Neural crest cell (in vitro differentiated cells): ENCODE measurements at regions not wholly inside any gene's neighbourhood (a gene's known extent, or its start where the extent isn't known, plus 50 kb on each side); places are given as distances from the start of the nearest gene placed in this dataset.
"Not testable (repeated sequence)": the region's sequence is repeated elsewhere in the genome, so short reads cannot be mapped to it uniquely, and the experiment has no call there.

Source experiments
- DNase-seq: peaks from one replicate; pipeline ENCODE4 v3.0.0; 2021; ENCODE audit warnings: low read depth, mixed read lengths, low spot score
- H3K27ac Mint-ChIP-seq: one replicate; pipeline ENCODE4 v1.8.0; 2021; ENCODE audit warnings: mild to moderate bottlenecking, mixed read lengths; ENCODE audit not compliant: unreplicated experiment
- H3K27me3 Mint-ChIP-seq: 2 replicates; pipeline ENCODE4 v1.8.0; 2021; ENCODE audit warnings: low read depth, mild to moderate bottlenecking, mixed read lengths
- H3K36me3 Mint-ChIP-seq: 2 replicates; pipeline ENCODE4 v1.8.0; 2021; ENCODE audit warnings: low read depth, mild to moderate bottlenecking, mixed read lengths
- H3K4me1 Mint-ChIP-seq: 2 replicates; pipeline ENCODE4 v1.8.0; 2021; ENCODE audit warnings: mixed read lengths
- H3K4me3 Mint-ChIP-seq: one replicate; pipeline ENCODE4 v1.8.0; 2021; ENCODE audit warnings: mild to moderate bottlenecking, mixed read lengths
- H3K9me3 Mint-ChIP-seq: 2 replicates; pipeline ENCODE4 v1.8.0; 2021; ENCODE audit warnings: mixed read lengths
- TF ChIP-seq, protein P1 (sequence below): fragments of 200-600 bp; sonication (generic); conservative IDR thresholded peaks from 2 replicates; pipeline ENCODE4 v1.5.0; 2021; ENCODE audit warnings: antibody characterized with exemption, mild to moderate bottlenecking

DNA sequence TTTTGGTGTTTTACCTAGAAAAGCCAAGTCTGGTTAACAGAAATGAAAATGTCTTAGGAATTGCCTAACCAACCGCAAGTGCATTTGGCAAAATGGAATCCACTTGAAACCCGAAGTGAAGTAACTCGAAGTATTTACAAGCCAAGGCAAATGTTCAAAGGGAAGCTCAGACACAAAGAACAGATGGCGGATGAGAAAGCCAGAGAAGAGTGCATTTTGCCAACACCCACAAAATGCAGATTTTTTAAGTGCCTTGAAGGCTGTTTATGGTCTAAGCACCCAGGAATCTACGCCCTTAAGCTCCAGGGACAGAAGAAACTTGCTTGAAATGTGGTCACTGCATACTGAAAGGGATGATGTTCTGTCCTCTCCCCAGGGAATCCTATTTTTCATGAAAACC, 70.0 kb upstream of the TBXT start:
- Mint-ChIP-seq H3K4me3 (no peak overlapping the region), H3K36me3 (no peaks in the 10 kb centered on the region), H3K4me1 (no peaks in the 10 kb centered on the region), H3K27me3 (peaks cover 13% of the 10 kb centered on the region), H3K9me3 (no peaks in the 10 kb centered on the region), H3K27ac (no peak overlapping the region)
- TF ChIP-seq, protein P1, sequence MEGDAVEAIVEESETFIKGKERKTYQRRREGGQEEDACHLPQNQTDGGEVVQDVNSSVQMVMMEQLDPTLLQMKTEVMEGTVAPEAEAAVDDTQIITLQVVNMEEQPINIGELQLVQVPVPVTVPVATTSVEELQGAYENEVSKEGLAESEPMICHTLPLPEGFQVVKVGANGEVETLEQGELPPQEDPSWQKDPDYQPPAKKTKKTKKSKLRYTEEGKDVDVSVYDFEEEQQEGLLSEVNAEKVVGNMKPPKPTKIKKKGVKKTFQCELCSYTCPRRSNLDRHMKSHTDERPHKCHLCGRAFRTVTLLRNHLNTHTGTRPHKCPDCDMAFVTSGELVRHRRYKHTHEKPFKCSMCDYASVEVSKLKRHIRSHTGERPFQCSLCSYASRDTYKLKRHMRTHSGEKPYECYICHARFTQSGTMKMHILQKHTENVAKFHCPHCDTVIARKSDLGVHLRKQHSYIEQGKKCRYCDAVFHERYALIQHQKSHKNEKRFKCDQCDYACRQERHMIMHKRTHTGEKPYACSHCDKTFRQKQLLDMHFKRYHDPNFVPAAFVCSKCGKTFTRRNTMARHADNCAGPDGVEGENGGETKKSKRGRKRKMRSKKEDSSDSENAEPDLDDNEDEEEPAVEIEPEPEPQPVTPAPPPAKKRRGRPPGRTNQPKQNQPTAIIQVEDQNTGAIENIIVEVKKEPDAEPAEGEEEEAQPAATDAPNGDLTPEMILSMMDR = no peak
- DNase-seq = no peak

DNA sequence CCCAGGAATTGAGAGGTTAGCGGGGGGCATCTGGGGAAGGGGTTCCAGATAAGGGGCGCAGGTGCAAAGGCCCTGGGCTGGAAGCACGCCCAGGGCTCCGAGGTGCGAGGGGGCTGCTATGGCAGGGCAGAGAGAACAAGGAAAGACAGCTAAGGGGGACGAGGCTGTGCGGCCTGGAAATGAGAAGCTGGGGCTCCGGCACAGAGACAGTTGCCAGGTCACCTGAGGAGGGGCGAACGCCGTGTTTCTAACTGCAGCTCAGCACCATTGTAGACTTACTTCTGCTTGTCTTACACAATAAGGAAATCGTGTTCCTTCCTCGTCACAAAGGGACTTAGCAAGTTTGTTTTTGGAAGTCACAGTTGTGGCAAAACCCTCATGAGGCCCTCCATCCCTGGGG, 68.9 kb upstream of the TBXT start:
- Mint-ChIP-seq H3K4me1 (no peaks in the 10 kb centered on the region), H3K27me3 (peaks cover 12% of the 10 kb centered on the region), H3K9me3 (no peaks in the 10 kb centered on the region), H3K27ac (no peak overlapping the region), H3K36me3 (no peaks in the 10 kb centered on the region), H3K4me3 (no peak overlapping the region)
- no peak for DNase-seq
- TF ChIP-seq, protein P1 = no peak

DNA sequence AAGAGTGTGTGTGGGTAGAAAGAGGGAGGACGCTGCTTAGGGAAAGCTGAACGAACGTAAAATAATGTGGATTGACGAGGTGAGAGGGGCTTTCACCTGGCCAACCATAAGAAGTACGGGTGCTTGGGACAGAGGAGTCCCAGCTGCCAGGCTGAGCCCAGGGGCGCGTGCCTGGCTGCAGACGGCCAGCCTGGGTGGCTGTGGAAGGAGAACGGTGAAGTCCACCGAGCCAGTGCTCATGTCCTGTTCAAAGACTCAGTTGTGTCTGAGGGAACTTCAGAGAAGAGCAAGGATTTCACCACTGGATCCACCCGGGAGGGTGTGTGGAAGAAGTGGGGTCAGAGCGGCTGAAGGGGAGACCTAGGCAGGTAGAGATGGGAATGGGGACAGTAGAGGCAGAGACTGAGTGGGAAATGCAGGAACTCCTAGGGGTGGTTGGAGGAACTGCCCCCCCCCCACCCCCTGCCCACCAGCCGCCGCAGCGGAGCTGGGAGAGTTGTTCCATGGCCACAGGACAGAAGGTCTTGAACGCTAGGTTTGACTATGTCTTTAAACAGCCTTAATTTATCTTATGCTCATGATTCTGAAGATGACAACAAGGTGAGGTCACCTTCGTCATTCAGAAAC, 68.1 kb upstream of the TBXT start:
- H3K9me3 Mint-ChIP-seq = no peaks in the 10 kb centered on the region
- H3K4me3 Mint-ChIP-seq = no peak overlapping the region
- H3K36me3 Mint-ChIP-seq = no peaks in the 10 kb centered on the region
- DNase-seq = no peak
- no peak overlapping the region for H3K27ac Mint-ChIP-seq
- TF ChIP-seq, protein P1 = no peak
- no peaks in the 10 kb centered on the region for H3K4me1 Mint-ChIP-seq
- H3K27me3 Mint-ChIP-seq = peaks cover 12% of the 10 kb centered on the region

DNA sequence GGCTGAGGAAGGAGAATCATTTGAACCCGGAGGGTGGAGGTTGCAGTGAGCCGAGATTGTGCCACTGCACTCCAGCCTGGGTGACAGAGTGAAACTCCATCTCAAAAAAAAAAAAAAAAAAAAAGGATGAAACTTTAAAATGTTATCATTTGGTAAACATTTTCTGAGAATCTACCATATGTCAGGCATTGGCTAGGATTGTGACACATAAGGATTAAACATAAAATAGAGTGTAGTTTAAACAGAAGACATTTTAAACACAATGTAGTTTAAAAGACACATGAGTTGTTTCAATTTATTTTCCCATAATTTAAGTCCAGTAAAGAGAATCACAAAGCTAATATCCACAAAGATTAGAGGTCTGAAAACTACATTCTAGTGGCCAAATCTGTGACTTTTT, 63.5 kb upstream of the TBXT start:
- H3K27me3 Mint-ChIP-seq = peaks cover 40% of the 10 kb centered on the region
- H3K4me3 Mint-ChIP-seq = not testable (repeated sequence)

DNA sequence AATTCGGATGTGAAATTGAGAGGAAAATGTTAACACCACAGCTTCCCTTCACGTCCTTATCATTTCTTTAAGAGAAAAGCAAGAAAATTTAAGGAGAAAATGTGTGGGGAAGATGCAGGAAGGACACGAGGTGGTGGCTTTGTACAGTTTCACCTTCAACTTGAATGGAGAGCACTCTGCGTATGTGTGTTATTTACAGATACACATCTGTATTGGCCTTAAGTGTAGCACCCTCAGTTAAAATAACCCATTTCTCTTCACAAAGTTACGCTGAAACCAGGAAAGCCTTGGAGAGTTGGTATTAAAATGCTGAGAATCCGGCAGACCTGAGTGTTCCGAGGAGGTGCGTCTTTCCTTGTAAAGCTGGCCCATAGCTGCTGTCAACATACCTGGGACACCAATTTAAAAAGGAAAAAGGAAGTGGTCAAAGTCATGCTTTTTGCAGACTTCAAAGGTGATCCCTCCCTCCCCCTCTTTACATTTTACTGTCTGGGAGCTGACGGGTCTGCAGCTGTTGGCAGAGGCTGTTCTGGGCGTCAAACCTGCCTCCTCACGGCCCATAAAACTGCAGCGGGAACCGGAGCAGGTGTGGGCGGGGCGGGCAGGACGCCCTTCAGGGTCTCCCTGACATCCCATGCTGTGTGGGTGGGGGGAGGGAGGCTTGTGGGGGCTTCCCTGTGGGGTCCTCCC, 61.3 kb upstream of the TBXT start:
- H3K4me1 Mint-ChIP-seq = no peaks in the 10 kb centered on the region
- no peak overlapping the region for H3K27ac Mint-ChIP-seq
- no peak for DNase-seq
- no peaks in the 10 kb centered on the region for H3K36me3 Mint-ChIP-seq
- H3K4me3 Mint-ChIP-seq = no peak overlapping the region
- peaks cover 2% of the 10 kb centered on the region for H3K9me3 Mint-ChIP-seq
- TF ChIP-seq, protein P1 = no peak
- peaks cover 56% of the 10 kb centered on the region for H3K27me3 Mint-ChIP-seq

More for the DNA sequence above, 63.5 kb upstream of the TBXT start:
- not testable (repeated sequence) for H3K9me3 Mint-ChIP-seq, DNase-seq, H3K36me3 Mint-ChIP-seq, H3K4me1 Mint-ChIP-seq, H3K27ac Mint-ChIP-seq

DNA sequence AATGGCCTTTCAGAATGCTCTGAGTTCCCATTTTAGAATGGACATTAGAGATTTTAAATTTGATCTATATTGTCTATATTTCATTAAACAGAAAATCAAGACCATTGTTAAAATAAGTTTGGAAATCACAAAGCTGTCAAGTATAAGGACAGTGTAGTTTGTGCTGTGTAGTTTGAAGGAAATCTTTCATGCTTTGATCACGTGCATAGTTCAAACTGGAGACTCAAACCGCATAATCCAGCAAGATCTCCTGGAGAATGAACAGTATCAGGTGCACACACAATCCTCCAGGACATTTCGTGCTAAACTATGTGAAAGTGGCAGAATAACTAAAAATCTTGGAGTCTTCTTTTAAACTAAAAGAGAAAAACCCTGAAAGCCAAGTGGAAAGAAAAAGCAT, 60.8 kb upstream of the TBXT start:
- H3K4me3 Mint-ChIP-seq = no peak overlapping the region
- H3K4me1 Mint-ChIP-seq = no peaks in the 10 kb centered on the region
- no peak for DNase-seq
- peaks cover 62% of the 10 kb centered on the region for H3K27me3 Mint-ChIP-seq
- peaks cover 5% of the 10 kb centered on the region for H3K9me3 Mint-ChIP-seq
- TF ChIP-seq, protein P1 = no peak
- H3K27ac Mint-ChIP-seq = no peak overlapping the region
- no peaks in the 10 kb centered on the region for H3K36me3 Mint-ChIP-seq
